Neuronal stem cell (in vitro differentiated cells): ENCODE measurements at regions not wholly inside any gene's neighbourhood (a gene's known extent, or its start where the extent isn't known, plus 50 kb on each side); places are given as distances from the start of the nearest gene placed in this dataset.
A peak's percentile ranks its signal among the peaks of the same experiment; 100 is the strongest.

Source experiments
- DNase-seq: peaks from one replicate; pipeline ENCODE4 v3.0.0-alpha.2; 2013; ENCODE audit warnings: low spot score
- H2AFZ ChIP-seq: one replicate; pipeline ENCODE4 v1.6.1; 2013; ENCODE audit warnings: mild to moderate bottlenecking, low read length, inconsistent platforms
- H2AK5ac ChIP-seq: 2 replicates; pipeline ENCODE4 v1.6.1; 2013; ENCODE audit warnings: low read depth, mild to moderate bottlenecking, inconsistent platforms, low read length, moderate library complexity, mixed read lengths
- H2BK120ac ChIP-seq: 2 replicates; pipeline ENCODE4 v1.6.1; 2013; ENCODE audit warnings: low read depth, mild to moderate bottlenecking, inconsistent platforms, low read length, moderate library complexity, mixed read lengths
- H2BK12ac ChIP-seq: one replicate; pipeline ENCODE4 v1.6.1; 2013; ENCODE audit warnings: low read length, inconsistent platforms
- H2BK15ac ChIP-seq: 2 replicates; pipeline ENCODE4 v1.6.1; 2013; ENCODE audit warnings: mild to moderate bottlenecking, low read length, inconsistent platforms, mixed read lengths
- H2BK5ac ChIP-seq: one replicate; pipeline ENCODE4 v1.6.1; 2013; ENCODE audit warnings: inconsistent platforms, mild to moderate bottlenecking, low read length, moderate library complexity
- H3K14ac ChIP-seq: one replicate; pipeline ENCODE4 v1.6.1; 2013; ENCODE audit warnings: low read length, inconsistent platforms
- H3K18ac ChIP-seq: 2 replicates; pipeline ENCODE4 v1.6.1; 2013; ENCODE audit warnings: low read length, inconsistent platforms
- H3K23ac ChIP-seq: 2 replicates; pipeline ENCODE4 v1.6.1; 2013; ENCODE audit warnings: low read depth, mild to moderate bottlenecking, mixed read lengths, low read length, inconsistent platforms; ENCODE audit not compliant: poor library complexity
- H3K27ac ChIP-seq: replicated peaks from 3 replicates; pipeline ENCODE4 v1.5.1; 2013; ENCODE audit warnings: low read length, inconsistent platforms
- H3K27me3 ChIP-seq, 3 experiments: 2 replicates each; pipeline ENCODE4 v1.6.1; 2013; ENCODE audit warnings: low read length in 3 of 3, mild to moderate bottlenecking in 2 of 3, inconsistent platforms in 1 of 3, low read depth in 1 of 3, mixed read lengths in 1 of 3, moderate library complexity in 1 of 3; ENCODE audit not compliant: control insufficient read depth in 3 of 3, insufficient read depth in 3 of 3
- H3K36me3 ChIP-seq, 2 donors: replicated peaks in 1 of 2; 2 replicates each; pipeline ENCODE4 v1.6.1; 2013; ENCODE audit warnings: low read length in 2 of 2; ENCODE audit not compliant: control insufficient read depth in 2 of 2, insufficient read depth in 2 of 2
- H3K4ac ChIP-seq: 2 replicates; pipeline ENCODE4 v1.6.1; 2013; ENCODE audit warnings: inconsistent platforms, mild to moderate bottlenecking, low read length, moderate library complexity
- H3K4me1 ChIP-seq, 2 donors: 1 replicate in 1 of 2; 2 replicates in 1 of 2; pipeline ENCODE4 v1.6.1; 2013; ENCODE audit warnings: low read length in 2 of 2, low read depth in 1 of 2; ENCODE audit not compliant: control insufficient read depth in 2 of 2, insufficient read depth in 1 of 2
- H3K4me2 ChIP-seq: one replicate; pipeline ENCODE4 v1.6.1; 2013; ENCODE audit warnings: mild to moderate bottlenecking, low read length, inconsistent platforms; ENCODE audit not compliant: insufficient read depth, poor library complexity, severe bottlenecking
- H3K4me3 ChIP-seq, 2 donors: 2 replicates each; pipeline ENCODE4 v1.5.1; 2013; ENCODE audit warnings: low read length in 2 of 2, mild to moderate bottlenecking in 2 of 2, inconsistent platforms in 1 of 2, moderate library complexity in 1 of 2
- H3K79me1 ChIP-seq: one replicate; pipeline ENCODE4 v1.6.1; 2013; ENCODE audit warnings: low read depth, mild to moderate bottlenecking, inconsistent platforms, low read length, moderate library complexity
- H3K9ac ChIP-seq: one replicate; pipeline ENCODE4 v1.6.1; 2013; ENCODE audit warnings: mild to moderate bottlenecking, low read depth, low read length, inconsistent platforms; ENCODE audit not compliant: poor library complexity
- H3K9me3 ChIP-seq, 2 donors: replicated peaks in 1 of 2; 2 replicates each; pipeline versions ENCODE3 to v1.6.1; 2013; ENCODE audit warnings: low read length in 2 of 2, mild to moderate bottlenecking in 2 of 2, inconsistent platforms in 1 of 2, low read depth in 1 of 2, mixed read lengths in 1 of 2, moderate library complexity in 1 of 2; ENCODE audit not compliant: control insufficient read depth in 2 of 2, insufficient read depth in 1 of 2
- H4K8ac ChIP-seq: one replicate; pipeline ENCODE4 v1.6.1; 2013; ENCODE audit warnings: low read depth, mild to moderate bottlenecking, inconsistent platforms, low read length, moderate library complexity
- H4K91ac ChIP-seq: one replicate; pipeline ENCODE4 v1.6.1; 2013; ENCODE audit warnings: low read length, low read depth, mild to moderate bottlenecking, inconsistent platforms; ENCODE audit not compliant: poor library complexity
- WGBS, 2 donors: extraction: QIAGEN DNeasy Blood & Tissue Kit; methylation state at CpG; one replicate each; pipeline ENCODE4 v1.1.7; 2013; ENCODE audit warnings: missing lambda C conversion rate in 2 of 2, mixed read lengths in 1 of 2; ENCODE audit not compliant: insufficient read length in 2 of 2, insufficient replicate concordance in 1 of 2; ENCODE audit errors: extremely low coverage in 2 of 2; 5-methylcytosine and 5-hydroxymethylcytosine counted together

- H2AFZ ChIP-seq: no peak overlapping the region
- H3K9me3 ChIP-seq: peaks cover 0 to 4% of the 10 kb centered on the region in 2 donors
- WGBS, 2 donors: no CpG with 5 or more reads among the region's 20 CpGs
- H2BK15ac ChIP-seq: no peak overlapping the region
- no peak overlapping the region for H3K4me3 ChIP-seq
- no peak overlapping the region for H4K91ac ChIP-seq
- H3K27me3 ChIP-seq: no peaks in the 10 kb centered on the region
- no peak overlapping the region for H2BK120ac ChIP-seq
- no peak overlapping the region for H3K23ac ChIP-seq
- no peak overlapping the region for H3K14ac ChIP-seq
- no peak overlapping the region for H4K8ac ChIP-seq
- no peak for DNase-seq
- no peak overlapping the region for H3K18ac ChIP-seq
- no peak overlapping the region for H3K4me2 ChIP-seq
- no peak overlapping the region for H3K27ac ChIP-seq
- no peak overlapping the region for H2BK5ac ChIP-seq
- H3K4me1 ChIP-seq: peaks cover 0 to 2% of the 10 kb centered on the region in 2 donors
- H3K79me1 ChIP-seq: no peaks in the 10 kb centered on the region
- H3K9ac ChIP-seq: no peak overlapping the region
- no peak overlapping the region for H2AK5ac ChIP-seq
- no peak overlapping the region for H3K4ac ChIP-seq
- H2BK12ac ChIP-seq: no peak overlapping the region
- peaks cover 0 to 7% of the 10 kb centered on the region in 2 donors for H3K36me3 ChIP-seq
Observed at GRCh38 chr14:101028971-101029667, 125.6 kb upstream of the RTL1 start.

GRCh38 chr14:101029668-101030290, 126.3 kb upstream of the RTL1 start:
- H3K9ac ChIP-seq: no peak overlapping the region
- H3K18ac ChIP-seq: no peak overlapping the region
- no peak for DNase-seq
- no peaks in the 10 kb centered on the region for H3K27me3 ChIP-seq
- no CpG with 5 or more reads among the region's 25 CpGs for WGBS, 2 donors
- no peak overlapping the region for H2BK12ac ChIP-seq
- no peak overlapping the region for H4K91ac ChIP-seq
- H3K79me1 ChIP-seq: no peaks in the 10 kb centered on the region
- H3K23ac ChIP-seq: no peak overlapping the region
- no peak overlapping the region for H2AK5ac ChIP-seq
- no peak overlapping the region for H3K4me3 ChIP-seq
- no peak overlapping the region for H3K27ac ChIP-seq
- H3K14ac ChIP-seq: no peak overlapping the region
- no peak overlapping the region for H4K8ac ChIP-seq
- peaks cover 0 to 4% of the 10 kb centered on the region in 2 donors for H3K36me3 ChIP-seq
- peaks cover 0 to 2% of the 10 kb centered on the region in 2 donors for H3K4me1 ChIP-seq
- no peak overlapping the region for H2BK5ac ChIP-seq
- no peak overlapping the region for H2BK120ac ChIP-seq
- H3K4ac ChIP-seq: no peak overlapping the region
- H2AFZ ChIP-seq: no peak overlapping the region
- H3K9me3 ChIP-seq: peaks cover 0 to 2% of the 10 kb centered on the region in 2 donors
- no peak overlapping the region for H3K4me2 ChIP-seq
- H2BK15ac ChIP-seq: no peak overlapping the region

GRCh38 chr14:101030586-101030985, 127.1 kb upstream of the RTL1 start:
- no peak overlapping the region for H4K8ac ChIP-seq
- peaks cover 0 to 3% of the 10 kb centered on the region in 2 donors for H3K36me3 ChIP-seq
- H2BK15ac ChIP-seq: no peak overlapping the region
- H2AK5ac ChIP-seq: no peak overlapping the region
- H3K9ac ChIP-seq: peak overlapping the region; percentile 4
- no peak overlapping the region for H2BK5ac ChIP-seq
- no peak overlapping the region for H4K91ac ChIP-seq
- no peaks in the 10 kb centered on the region for H3K27me3 ChIP-seq
- H3K4me2 ChIP-seq: no peak overlapping the region
- H3K14ac ChIP-seq: no peak overlapping the region
- WGBS, 2 donors: no CpG with 5 or more reads among the region's 14 CpGs
- peaks cover 0 to 2% of the 10 kb centered on the region in 2 donors for H3K4me1 ChIP-seq
- H3K4me3 ChIP-seq: no peak overlapping the region
- peak overlapping the region; percentile 35 for H3K23ac ChIP-seq
- no peaks in the 10 kb centered on the region for H3K79me1 ChIP-seq
- H3K9me3 ChIP-seq: peaks cover 0 to 2% of the 10 kb centered on the region in 2 donors
- no peak overlapping the region for H2BK12ac ChIP-seq
- no peak overlapping the region for H2BK120ac ChIP-seq
- H3K18ac ChIP-seq: no peak overlapping the region
- no peak overlapping the region for H2AFZ ChIP-seq
- no peak overlapping the region for H3K27ac ChIP-seq
- no peak for DNase-seq
- H3K4ac ChIP-seq: no peak overlapping the region

- H4K8ac ChIP-seq: no peak overlapping the region
- H3K36me3 ChIP-seq: peaks cover 0 to 3% of the 10 kb centered on the region in 2 donors
- H3K9ac ChIP-seq: no peak overlapping the region
- H2BK120ac ChIP-seq: no peak overlapping the region
- no peak overlapping the region for H3K14ac ChIP-seq
- no CpG with 5 or more reads among the region's 14 CpGs for WGBS, 2 donors
- no peaks in the 10 kb centered on the region for H3K27me3 ChIP-seq
- H3K4me3 ChIP-seq: no peak overlapping the region
- no peaks in the 10 kb centered on the region for H3K79me1 ChIP-seq
- H3K4me2 ChIP-seq: no peak overlapping the region
- H3K4ac ChIP-seq: no peak overlapping the region
- H2AFZ ChIP-seq: no peak overlapping the region
- H2BK12ac ChIP-seq: no peak overlapping the region
- peaks cover 0 to 2% of the 10 kb centered on the region in 2 donors for H3K9me3 ChIP-seq
- H2AK5ac ChIP-seq: no peak overlapping the region
- no peak overlapping the region for H2BK5ac ChIP-seq
- DNase-seq: no peak
- H4K91ac ChIP-seq: no peak overlapping the region
- H3K18ac ChIP-seq: no peak overlapping the region
- no peak overlapping the region for H3K27ac ChIP-seq
- H2BK15ac ChIP-seq: no peak overlapping the region
- H3K4me1 ChIP-seq: peaks cover 0 to 2% of the 10 kb centered on the region in 2 donors
- H3K23ac ChIP-seq: no peak overlapping the region
Observed at GRCh38 chr14:101031186-101031585, 127.7 kb upstream of the RTL1 start.
